Activated CD4-positive, alpha-beta memory T cell treated with anti-CD3 and anti-CD28 coated beads, Interleukin-2, amount 10 ng/mL, durations not matched to agents 7 days and 5 days (primary cell): ENCODE measurements at regions not wholly inside any gene's neighbourhood (a gene's known extent, or its start where the extent isn't known, plus 50 kb on each side); places are given as distances from the start of the nearest gene placed in this dataset.

Experiments
- CTCF ChIA-PET: fragments of 350-600 bp; sonication (Branson Sonifier 250); formaldehyde crosslinking; loops from one replicate; lab custom pipeline; 2021; ENCODE audit warnings: antibody characterized with exemption, inconsistent platforms; lab: Charles Lee
- POLR2A ChIA-PET: fragments of 350-600 bp; sonication (Branson Sonifier 250); formaldehyde crosslinking; loops from one replicate; lab custom pipeline; 2021; ENCODE audit warnings: antibody characterized with exemption; lab: Charles Lee
- DNase-seq: peaks from one replicate; pipeline ENCODE4 v3.0.0-alpha.2; 2020
- H3K27ac Mint-ChIP-seq: one replicate; pipeline ENCODE4 v1.8.0; 2021; ENCODE audit warnings: mild to moderate bottlenecking, mixed read lengths
- H3K27me3 Mint-ChIP-seq: one replicate; pipeline ENCODE4 v1.8.0; 2021; ENCODE audit warnings: mixed read lengths
- H3K36me3 Mint-ChIP-seq: one replicate; pipeline ENCODE4 v1.8.0; 2021; ENCODE audit warnings: low read depth, mixed read lengths
- H3K4me1 Mint-ChIP-seq: one replicate; pipeline ENCODE4 v1.8.0; 2021; ENCODE audit warnings: mixed read lengths
- H3K4me3 Mint-ChIP-seq: one replicate; pipeline ENCODE4 v1.8.0; 2021; ENCODE audit warnings: mild to moderate bottlenecking, mixed read lengths
- H3K9me3 Mint-ChIP-seq: one replicate; pipeline ENCODE4 v1.8.0; 2021; ENCODE audit warnings: mixed read lengths

DNA sequence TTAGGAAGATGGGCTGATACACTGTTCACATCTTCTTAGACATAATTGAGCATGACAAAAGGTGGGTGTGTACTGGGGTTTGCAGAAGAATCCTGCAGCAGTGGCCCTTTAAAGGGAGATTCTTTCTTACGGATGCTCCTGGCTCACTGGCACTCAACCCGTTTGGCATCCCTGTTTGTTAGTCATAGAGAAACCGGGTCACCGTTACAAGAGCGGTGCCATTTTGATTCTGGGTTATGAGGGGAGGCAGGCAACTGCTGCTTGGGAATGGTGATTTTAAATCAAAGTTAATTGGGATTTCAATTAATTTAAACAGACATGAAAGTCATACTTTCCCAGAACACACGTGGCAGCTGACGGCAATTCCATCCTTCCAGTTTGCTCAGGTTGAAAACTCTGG, 245.8 kb downstream of the AACS start:
- Mint-ChIP-seq H3K36me3 (no peaks in the 10 kb centered on the region), H3K4me3 (no peak overlapping the region), H3K4me1 (no peaks in the 10 kb centered on the region), H3K9me3 (no peaks in the 10 kb centered on the region), H3K27me3 (peaks cover 3% of the 10 kb centered on the region), H3K27ac (no peak overlapping the region)
- POLR2A ChIA-PET, result no interaction called here
- CTCF ChIA-PET, result no interaction called here
- DNase-seq, result no peak

GRCh38 chr12:125312471-125312870, 247.2 kb downstream of the AACS start:
- no peak overlapping the region for H3K27ac Mint-ChIP-seq
- H3K4me1 Mint-ChIP-seq, result no peaks in the 10 kb centered on the region
- POLR2A ChIA-PET, result no interaction called here
- no peak for DNase-seq
- CTCF ChIA-PET, result no interaction called here
- H3K27me3 Mint-ChIP-seq, result peaks cover 3% of the 10 kb centered on the region
- no peaks in the 10 kb centered on the region for H3K36me3 Mint-ChIP-seq
- no peak overlapping the region for H3K4me3 Mint-ChIP-seq
- H3K9me3 Mint-ChIP-seq, result no peaks in the 10 kb centered on the region

DNA sequence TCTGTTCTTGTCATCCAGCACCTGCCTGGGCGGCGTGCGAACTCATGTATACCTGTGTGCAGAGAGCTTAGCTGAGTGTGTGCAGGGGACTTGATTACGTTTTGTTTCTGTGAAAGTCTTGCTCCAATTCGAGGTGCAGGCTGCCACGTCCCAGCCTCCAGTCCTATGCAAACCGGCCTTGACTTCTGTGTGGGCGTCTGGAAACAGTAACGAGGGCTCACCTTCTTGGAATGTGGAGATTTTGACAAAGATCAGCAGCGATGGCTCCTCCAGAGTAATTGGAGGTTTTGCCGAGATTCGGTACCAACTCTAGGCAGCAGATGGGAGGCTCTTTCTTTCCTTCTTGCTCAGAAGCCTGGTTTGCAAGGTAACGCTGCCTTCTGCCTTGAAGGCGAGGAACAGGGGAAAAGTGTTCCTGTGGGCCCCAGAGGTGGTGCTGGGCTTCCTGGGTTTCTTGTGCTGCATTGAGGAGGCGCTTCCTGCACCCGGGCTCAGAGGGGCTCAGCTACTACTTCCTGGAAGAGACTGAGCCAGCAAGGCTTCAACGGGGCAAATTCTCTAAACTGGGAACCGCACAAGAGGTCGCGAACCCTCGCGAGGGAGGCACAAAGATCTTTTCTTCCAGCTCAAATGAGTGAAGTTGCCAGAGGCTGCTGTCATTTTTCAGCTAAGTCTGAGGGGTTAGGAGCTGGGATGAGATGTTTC, 249.0 kb downstream of the AACS start:
- H3K36me3 Mint-ChIP-seq, result no peaks in the 10 kb centered on the region
- POLR2A ChIA-PET, result no interaction called here
- no peak for DNase-seq
- H3K4me3 Mint-ChIP-seq, result no peak overlapping the region
- peaks cover 3% of the 10 kb centered on the region for H3K27me3 Mint-ChIP-seq
- no peaks in the 10 kb centered on the region for H3K4me1 Mint-ChIP-seq
- CTCF ChIA-PET, result no interaction called here
- no peak overlapping the region for H3K27ac Mint-ChIP-seq
- no peaks in the 10 kb centered on the region for H3K9me3 Mint-ChIP-seq

DNA sequence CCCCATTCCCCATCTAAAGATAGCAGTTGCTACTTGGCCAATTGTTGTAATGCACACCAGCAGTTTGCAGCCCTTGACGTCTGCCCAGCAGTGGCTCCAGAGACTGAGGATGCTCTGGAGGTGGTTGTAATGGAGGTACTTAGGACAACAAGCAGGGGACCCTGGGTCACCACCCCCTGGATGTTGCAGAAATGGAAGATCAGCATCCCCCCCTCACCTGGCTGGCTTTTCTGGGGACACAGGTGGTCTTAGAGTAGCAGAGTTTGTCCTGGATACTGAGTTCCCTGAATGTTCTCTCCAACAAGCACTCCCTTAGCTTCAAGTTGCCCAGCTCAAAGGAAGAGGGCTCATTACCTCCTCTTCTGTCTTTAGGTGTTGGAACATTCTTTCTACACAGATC, 250.5 kb downstream of the AACS start:
- no peaks in the 10 kb centered on the region for H3K36me3 Mint-ChIP-seq
- no peaks in the 10 kb centered on the region for H3K9me3 Mint-ChIP-seq
- ChIA-PET POLR2A (no interaction called here), CTCF (no interaction called here)
- peaks cover 3% of the 10 kb centered on the region for H3K27me3 Mint-ChIP-seq
- H3K4me3 Mint-ChIP-seq, result no peak overlapping the region
- H3K27ac Mint-ChIP-seq, result no peak overlapping the region
- H3K4me1 Mint-ChIP-seq, result no peaks in the 10 kb centered on the region
- DNase-seq, result no peak

DNA sequence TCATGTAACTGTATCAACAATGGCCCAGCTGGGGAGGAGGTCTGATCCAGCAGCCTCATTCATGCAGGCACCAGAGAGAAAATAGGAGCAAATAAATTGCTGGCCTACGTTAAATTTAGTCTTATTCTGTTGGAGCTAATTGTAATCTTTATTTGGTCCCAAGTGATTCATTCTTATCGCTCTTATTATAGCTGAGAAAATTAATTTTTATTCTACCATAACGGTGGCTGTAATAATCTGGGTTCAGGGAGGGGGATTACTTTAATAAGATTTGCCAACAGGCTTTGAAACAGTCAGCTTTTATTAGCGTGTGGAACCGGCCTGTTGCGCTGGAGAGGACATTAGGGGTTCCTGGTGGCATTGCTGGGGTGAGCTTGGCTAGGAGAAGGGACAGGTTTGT, 254.9 kb downstream of the AACS start:
- no peaks in the 10 kb centered on the region for H3K4me1 Mint-ChIP-seq
- no peaks in the 10 kb centered on the region for H3K9me3 Mint-ChIP-seq
- POLR2A ChIA-PET, result no interaction called here
- H3K36me3 Mint-ChIP-seq, result no peaks in the 10 kb centered on the region
- no peak overlapping the region for H3K4me3 Mint-ChIP-seq
- no peaks in the 10 kb centered on the region for H3K27me3 Mint-ChIP-seq
- no peak for DNase-seq
- CTCF ChIA-PET, result no interaction called here
- no peak overlapping the region for H3K27ac Mint-ChIP-seq

DNA sequence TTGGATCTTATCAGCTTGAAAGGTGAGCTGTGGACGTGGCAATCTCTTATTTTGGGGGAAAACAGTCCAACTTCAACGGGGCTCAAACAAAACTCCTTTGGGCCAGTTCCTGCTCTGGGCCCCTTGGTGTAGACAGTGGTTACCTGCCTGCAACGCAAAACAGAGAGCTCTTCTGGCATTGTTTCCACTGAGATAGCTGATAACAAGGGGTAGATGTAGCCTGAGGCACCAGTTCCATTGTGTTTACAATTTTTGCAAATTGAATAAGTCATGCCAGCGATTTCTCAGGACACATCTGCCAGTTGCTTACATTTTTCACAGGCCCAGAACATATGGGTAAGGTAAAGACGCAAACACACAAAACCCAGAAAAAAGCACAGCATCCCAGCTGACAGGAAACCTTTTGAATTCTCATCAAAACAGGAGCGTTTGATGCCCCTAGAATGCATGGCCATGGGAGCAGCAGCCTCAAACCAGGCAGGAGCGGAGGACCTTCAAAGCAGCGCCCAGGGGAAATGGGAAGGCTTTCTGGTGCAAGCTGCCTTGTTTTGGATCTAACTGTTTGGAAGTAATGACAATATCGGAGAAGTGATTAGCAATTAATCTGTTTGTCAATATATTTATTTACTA, 259.7 kb downstream of the AACS start:
- no peak for DNase-seq
- no peaks in the 10 kb centered on the region for H3K36me3 Mint-ChIP-seq
- H3K27ac Mint-ChIP-seq, result no peak overlapping the region
- ChIA-PET POLR2A (no interaction called here), CTCF (interaction anchor here (1.0 kb wide), 1 partner anchor 8 kb away, joined by 3 read pairs; no protein-coding TSS in a partner anchor)
- peaks cover 3% of the 10 kb centered on the region for H3K27me3 Mint-ChIP-seq
- H3K4me1 Mint-ChIP-seq, result no peaks in the 10 kb centered on the region
- H3K9me3 Mint-ChIP-seq, result no peaks in the 10 kb centered on the region
- H3K4me3 Mint-ChIP-seq, result no peak overlapping the region

- no peaks in the 10 kb centered on the region for H3K36me3 Mint-ChIP-seq
- CTCF ChIA-PET, result no interaction called here
- H3K27me3 Mint-ChIP-seq, result peaks cover 5% of the 10 kb centered on the region
- H3K4me3 Mint-ChIP-seq, result no peak overlapping the region
- no peak for DNase-seq
- no peak overlapping the region for H3K27ac Mint-ChIP-seq
- H3K9me3 Mint-ChIP-seq, result no peaks in the 10 kb centered on the region
- no peaks in the 10 kb centered on the region for H3K4me1 Mint-ChIP-seq
- POLR2A ChIA-PET, result interaction anchor here (1.2 kb wide), 1 partner anchor 21 kb away, joined by 3 read pairs; no protein-coding TSS in a partner anchor
Measured at GRCh38 chr12:125329239-125330102, 264.2 kb downstream of the AACS start.

DNA sequence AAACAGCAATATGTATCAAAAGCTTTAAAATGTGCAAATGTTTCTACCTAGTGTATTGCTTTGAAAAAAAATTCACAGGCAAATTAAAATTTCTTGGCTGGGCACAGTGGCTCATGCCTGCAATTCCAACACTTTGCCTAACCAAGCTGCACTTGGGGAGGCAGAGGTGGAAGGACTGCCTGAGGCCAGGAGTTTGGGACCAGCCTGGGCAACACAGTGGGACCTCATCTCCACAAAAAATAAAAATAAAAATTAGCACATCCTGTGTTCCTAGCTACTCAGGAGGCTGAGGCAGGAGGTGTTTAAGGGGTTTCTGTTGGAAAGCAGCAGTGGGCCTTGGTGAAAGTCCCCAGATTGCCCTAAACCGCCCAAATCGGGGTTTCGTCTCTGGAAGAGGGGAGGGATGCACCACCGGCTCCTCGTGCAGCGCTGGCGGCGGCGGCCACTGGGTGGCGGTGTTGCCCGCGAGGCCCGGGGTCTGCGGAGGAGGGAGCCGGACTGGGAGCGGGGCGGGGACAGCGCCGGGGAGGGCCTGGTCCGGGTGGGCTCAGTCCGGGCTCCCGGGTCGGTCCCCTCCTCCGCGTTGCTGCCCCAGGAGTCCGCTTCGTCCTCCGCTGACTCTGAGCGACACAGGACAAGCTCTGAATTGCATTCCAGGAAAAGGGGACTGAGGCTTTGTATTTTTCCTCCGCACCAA, 265.6 kb downstream of the AACS start:
- Mint-ChIP-seq H3K4me3 (no peak overlapping the region), H3K27ac (no peak overlapping the region), H3K4me1 (no peaks in the 10 kb centered on the region), H3K9me3 (no peaks in the 10 kb centered on the region), H3K27me3 (peaks cover 5% of the 10 kb centered on the region), H3K36me3 (no peaks in the 10 kb centered on the region)
- CTCF ChIA-PET, result interaction anchor here (1.0 to 3.6 kb wide), 8 partner anchors 9 to 325 kb away, joined by 3 to 21 read pairs (median 4); no protein-coding TSS in a partner anchor
- peak; percentile 53 for DNase-seq
- POLR2A ChIA-PET, result no interaction called here

- no peak for DNase-seq
- no peak overlapping the region for H3K27ac Mint-ChIP-seq
- H3K36me3 Mint-ChIP-seq, result no peaks in the 10 kb centered on the region
- H3K4me1 Mint-ChIP-seq, result no peaks in the 10 kb centered on the region
- H3K27me3 Mint-ChIP-seq, result peaks cover 5% of the 10 kb centered on the region
- ChIA-PET POLR2A (no interaction called here), CTCF (interaction anchor here (0.7 to 3.6 kb wide), 10 partner anchors 9 to 325 kb away, joined by 3 to 21 read pairs (median 4); no protein-coding TSS in a partner anchor)
- no peak overlapping the region for H3K4me3 Mint-ChIP-seq
- H3K9me3 Mint-ChIP-seq, result no peaks in the 10 kb centered on the region
Measured at GRCh38 chr12:125331342-125332052, 266.3 kb downstream of the AACS start.

DNA sequence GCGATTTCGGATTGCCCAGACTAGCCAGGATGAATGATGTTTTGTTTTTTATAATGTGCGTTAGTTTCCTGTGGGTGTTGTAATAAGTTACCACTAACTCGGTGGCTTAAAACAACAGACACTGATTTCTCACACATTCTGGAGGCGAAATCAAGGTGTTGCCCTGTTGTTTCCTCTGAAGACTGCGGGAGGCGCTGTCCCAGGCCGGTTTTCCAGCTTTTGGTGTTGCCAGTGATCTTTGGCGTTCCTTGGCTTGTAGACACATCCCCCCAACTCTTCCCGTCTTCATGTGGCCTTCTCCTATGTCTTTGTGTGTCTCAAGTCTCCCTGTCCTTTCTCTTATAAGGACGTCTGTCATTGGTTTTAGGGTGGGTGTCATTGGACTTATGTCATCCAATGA, 267.7 kb downstream of the AACS start:
- DNase-seq, result no peak
- POLR2A ChIA-PET, result no interaction called here
- Mint-ChIP-seq H3K27ac (no peak overlapping the region), H3K36me3 (no peaks in the 10 kb centered on the region), H3K4me1 (no peaks in the 10 kb centered on the region), H3K27me3 (peaks cover 5% of the 10 kb centered on the region), H3K4me3 (no peak overlapping the region), H3K9me3 (no peaks in the 10 kb centered on the region)
- CTCF ChIA-PET, result interaction anchor here (1.0 to 3.6 kb wide), 3 partner anchors 8 to 71 kb away, joined by 3 to 21 read pairs (median 5); no protein-coding TSS in a partner anchor

GRCh38 chr12:125336246-125336645, 271.0 kb downstream of the AACS start:
- CTCF ChIA-PET, result no interaction called here

GRCh38 chr12:125340791-125341190, 275.6 kb downstream of the AACS start:
- H3K36me3 Mint-ChIP-seq, result no peaks in the 10 kb centered on the region
- H3K4me1 Mint-ChIP-seq, result no peaks in the 10 kb centered on the region
- no peak for DNase-seq
- ChIA-PET POLR2A (no interaction called here), CTCF (interaction anchor here (1.0 kb wide), 1 partner anchor 10 kb away, joined by 4 read pairs; no protein-coding TSS in a partner anchor)
- peaks cover 14% of the 10 kb centered on the region for H3K27me3 Mint-ChIP-seq
- no peaks in the 10 kb centered on the region for H3K9me3 Mint-ChIP-seq
- no peak overlapping the region for H3K27ac Mint-ChIP-seq
- H3K4me3 Mint-ChIP-seq, result no peak overlapping the region

More at GRCh38 chr12:125336246-125336645, 271.0 kb downstream of the AACS start:
- Mint-ChIP-seq H3K27me3 (peaks cover 2% of the 10 kb centered on the region), H3K4me3 (no peak overlapping the region), H3K36me3 (no peaks in the 10 kb centered on the region), H3K9me3 (no peaks in the 10 kb centered on the region), H3K27ac (no peak overlapping the region), H3K4me1 (no peaks in the 10 kb centered on the region)
- POLR2A ChIA-PET, result no interaction called here
- DNase-seq, result no peak
